SK-MEL-5 (cell line): ENCODE measurements at regions not wholly inside any gene's neighbourhood (a gene's known extent, or its start where the extent isn't known, plus 50 kb on each side); places are given as distances from the start of the nearest gene placed in this dataset.

Source experiments
- small RNA-seq, 2 experiments: library from RNA; depleted of rRNA; stranded (forward); fragments of <200 nt; gene quantifications; one replicate each; pipeline ENCODE3, GENCODE V24; 2014

Small RNAs in the stretch of these regions (small RNA-seq; reads per million reads assigned to genes)
- gene AL157359.3 = 0 reads per million in 2 experiments
- gene AP001506.1 = 0 reads per million in 2 experiments
- gene MIR548X = 0 reads per million in 2 experiments
- gene RN7SKP147 = 0 reads per million in 2 experiments
- gene RNU1-139P = 0.06 to 0.53 reads per million in 2 experiments
- 0 reads per million in 2 experiments for gene RNU6-772P
- gene RPL37P4 = 0 reads per million in 2 experiments
